GM18870 (cell line): ENCODE measurements at regions not wholly inside any gene's neighbourhood (a gene's known extent, or its start where the extent isn't known, plus 50 kb on each side); places are given as distances from the start of the nearest gene placed in this dataset.
"Not testable (repeated sequence)": the region's sequence is repeated elsewhere in the genome, so short reads cannot be mapped to it uniquely, and the experiment has no call there.

Experiments used
- ATAC-seq: cut with Tn5 transposase; IDR thresholded peaks from one replicate; pipeline ENCODE4 v1.9.1; 2021; ENCODE audit warnings: moderate library complexity; ENCODE audit not compliant: unreplicated experiment

DNA sequence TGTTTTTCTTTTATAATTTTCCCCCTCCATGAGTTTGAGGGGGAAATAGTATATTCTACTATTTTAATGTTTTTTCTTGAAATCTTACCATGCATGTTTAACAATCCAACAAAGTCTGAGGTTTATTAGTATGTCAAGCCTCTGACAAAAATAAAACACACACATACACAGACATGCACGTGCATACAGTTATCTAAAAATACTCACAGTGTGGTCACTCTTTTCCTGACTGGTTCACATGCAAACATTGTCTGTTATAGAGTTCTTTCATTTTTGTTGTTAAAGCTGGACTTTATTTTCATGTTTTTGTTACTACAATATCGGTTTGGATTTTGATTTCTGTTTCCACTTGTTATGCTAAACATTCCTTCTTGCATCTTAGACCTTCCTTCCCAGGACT lies 236.6 kb downstream of the MFSD1 start:
- no peak for ATAC-seq

GRCh38 chr3:159039286-159039685 lies 237.4 kb downstream of the MFSD1 start:
- no peak for ATAC-seq

GRCh38 chr3:159045279-159045885 lies 243.5 kb downstream of the MFSD1 start:
- no peak for ATAC-seq

GRCh38 chr3:159047361-159047760 lies 245.5 kb downstream of the MFSD1 start:
- ATAC-seq = no peak

- not testable (repeated sequence) for ATAC-seq
These were observed 250.6 kb downstream of the MFSD1 start for GRCh38 chr3:159052494-159052893.

DNA sequence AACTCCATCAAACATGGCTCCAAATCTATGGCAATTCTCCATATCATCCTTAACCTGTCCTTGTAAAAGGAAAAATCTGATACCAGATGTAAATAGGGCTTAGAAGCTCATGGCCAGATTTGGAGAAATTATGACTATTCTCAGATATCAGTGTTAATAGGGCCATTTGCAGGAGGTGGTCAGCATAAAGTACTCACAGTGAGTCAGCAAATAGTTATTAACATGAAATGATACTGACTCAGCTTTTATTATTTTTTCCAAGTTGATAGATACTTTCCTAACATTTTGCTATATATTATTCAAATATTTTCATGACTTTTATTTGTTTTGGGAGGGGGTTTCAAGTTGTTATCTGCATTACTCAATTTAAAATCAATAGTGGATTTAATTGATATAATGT lies 255.8 kb downstream of the MFSD1 start:
- ATAC-seq = no peak

- ATAC-seq = no peak
These were observed 257.0 kb downstream of the MFSD1 start for GRCh38 chr3:159058859-159059258.

- no peak for ATAC-seq
These were observed 257.5 kb downstream of the MFSD1 start for GRCh38 chr3:159059395-159059794.

DNA sequence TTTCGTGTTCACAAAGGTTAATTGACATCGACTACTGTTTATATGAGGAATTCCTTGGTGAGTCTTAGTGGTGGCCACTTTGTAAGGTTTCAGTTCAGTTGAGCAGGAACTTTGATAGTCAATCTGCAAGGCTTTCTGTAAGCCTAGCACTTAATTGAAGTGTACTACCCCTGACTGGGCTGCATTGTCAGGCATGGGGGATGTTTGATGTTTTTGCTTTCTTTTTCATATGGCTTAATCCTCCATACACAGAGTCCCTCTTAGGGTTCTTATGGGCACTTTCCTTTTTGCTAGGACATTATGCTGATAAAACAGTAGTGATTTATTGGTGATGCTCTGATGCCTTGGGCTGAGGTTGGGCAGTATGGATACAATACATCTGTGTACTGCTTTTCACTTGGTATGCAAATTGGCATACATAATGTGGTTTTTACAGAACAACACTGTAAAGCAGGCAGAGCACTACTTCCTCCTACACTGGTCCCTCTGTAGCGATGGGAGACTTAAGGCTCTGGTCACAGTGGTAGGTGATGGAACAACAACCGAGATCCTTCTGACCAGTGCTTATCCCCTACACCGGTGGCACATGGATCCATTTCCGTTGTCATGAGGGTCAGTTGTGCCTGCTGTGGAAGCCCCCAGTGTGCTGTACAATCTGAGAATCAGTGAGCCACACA lies 261.0 kb downstream of the MFSD1 start:
- no peak for ATAC-seq

DNA sequence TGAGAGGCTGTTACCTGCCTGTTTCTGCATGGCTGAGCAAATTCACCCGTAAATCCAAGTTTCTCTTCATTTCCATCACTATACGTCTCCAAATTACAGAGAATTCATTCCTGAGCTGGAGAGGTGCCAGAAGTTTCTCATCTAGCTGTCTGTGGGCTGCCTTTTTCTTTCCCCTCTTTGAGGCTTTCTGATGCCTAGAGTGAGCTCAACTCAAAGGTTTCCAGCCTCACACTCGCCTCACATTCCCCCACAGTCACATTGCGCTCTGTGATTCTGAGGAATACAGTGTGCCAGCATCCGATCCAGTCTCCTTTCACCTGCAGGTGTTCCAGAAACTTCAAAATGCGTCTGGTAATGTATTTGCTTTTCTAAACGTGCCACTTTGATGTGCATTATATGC lies 267.2 kb downstream of the MFSD1 start, which contains the start of gene IQCJ:
IQCJ (plus strand) TSS at position 229 of the 400 bp plus-strand sequence.
- ATAC-seq = no peak

DNA sequence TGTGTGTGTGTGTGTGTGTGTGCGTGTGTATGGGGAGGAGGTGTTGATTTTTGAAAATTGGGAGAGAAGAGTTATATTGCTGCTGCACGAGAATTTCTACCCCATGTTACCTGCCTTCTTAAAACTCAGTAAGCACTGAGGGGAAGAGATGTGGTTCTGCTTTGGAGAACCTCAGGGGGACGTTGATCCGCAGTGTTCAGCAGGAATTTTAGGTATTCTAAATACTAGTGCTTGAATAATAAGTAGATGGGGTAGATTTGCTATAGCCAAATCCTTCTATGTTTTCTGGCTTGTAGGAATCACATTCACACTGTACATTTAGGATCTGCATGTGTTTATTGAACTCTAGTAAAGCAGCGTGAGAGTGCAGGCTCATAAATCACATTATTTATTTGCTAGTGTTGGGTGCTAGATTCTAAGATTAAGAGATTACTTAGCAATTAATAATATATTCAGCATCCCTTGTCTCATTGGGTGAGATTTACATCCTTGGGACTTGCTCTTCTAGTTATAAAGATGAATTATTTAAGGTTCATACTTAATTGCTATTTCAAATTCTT lies 268.1 kb downstream of the MFSD1 start:
- no peak for ATAC-seq

DNA sequence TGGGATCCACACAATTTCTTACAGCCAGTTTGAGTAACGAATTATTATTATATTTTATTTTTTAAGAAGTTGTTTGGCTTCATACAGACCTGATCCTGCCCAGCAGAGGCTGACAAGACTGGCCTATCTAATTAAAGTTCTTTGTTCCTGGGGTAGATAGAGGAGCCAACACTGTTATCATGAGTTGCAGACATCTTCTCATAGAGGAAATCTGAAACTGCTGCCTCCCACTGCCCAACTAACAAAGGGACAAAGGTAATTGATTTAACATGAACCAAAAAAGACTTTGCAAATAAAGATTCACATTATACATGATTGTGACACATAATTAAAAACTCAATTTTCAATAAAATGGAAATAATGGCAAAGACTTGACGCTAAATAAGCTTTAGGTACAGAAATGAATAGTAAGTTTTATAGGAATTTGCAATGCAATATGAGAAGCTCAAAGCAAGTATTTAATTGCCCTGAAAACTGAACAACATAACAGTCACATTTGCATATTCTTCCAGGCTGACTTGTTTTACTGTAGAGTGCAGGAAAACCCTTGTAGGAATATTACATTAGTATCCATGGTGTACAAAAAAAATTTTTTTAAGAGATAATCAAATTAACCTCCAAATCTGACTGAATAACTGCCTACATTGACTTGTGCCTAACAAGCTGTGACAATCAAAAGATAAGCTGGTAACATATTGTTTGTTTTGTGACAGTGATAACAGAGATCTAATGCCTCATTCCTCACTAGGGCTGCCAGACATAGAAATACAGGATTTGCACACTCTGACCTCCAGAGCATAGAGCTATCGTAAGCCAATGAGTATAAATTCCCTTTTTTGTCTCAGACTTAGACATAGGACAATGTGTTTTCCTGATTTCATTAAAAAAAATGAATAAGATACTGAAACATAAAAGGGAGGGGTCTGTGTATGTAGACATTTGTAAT lies 273.2 kb downstream of the MFSD1 start:
- no peak for ATAC-seq

DNA sequence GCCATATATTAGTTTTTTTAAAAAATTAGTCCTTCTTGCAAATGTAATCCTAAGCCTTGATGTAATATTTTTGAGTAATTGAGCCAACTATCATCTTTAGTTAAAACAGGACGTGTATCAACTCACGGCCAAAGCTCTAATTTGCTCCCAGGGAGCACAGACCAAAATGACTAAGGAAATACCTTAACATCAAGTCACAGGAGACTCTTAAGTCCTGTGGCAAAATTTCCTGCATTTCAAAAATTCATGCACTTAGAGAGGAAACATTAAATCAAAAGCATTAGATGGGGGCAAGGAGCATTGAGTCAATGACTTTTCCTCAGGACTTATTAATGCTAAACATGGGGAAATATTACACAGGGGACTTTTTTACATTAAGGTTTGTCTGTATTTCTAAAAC lies 276.0 kb downstream of the MFSD1 start:
- ATAC-seq = no peak

DNA sequence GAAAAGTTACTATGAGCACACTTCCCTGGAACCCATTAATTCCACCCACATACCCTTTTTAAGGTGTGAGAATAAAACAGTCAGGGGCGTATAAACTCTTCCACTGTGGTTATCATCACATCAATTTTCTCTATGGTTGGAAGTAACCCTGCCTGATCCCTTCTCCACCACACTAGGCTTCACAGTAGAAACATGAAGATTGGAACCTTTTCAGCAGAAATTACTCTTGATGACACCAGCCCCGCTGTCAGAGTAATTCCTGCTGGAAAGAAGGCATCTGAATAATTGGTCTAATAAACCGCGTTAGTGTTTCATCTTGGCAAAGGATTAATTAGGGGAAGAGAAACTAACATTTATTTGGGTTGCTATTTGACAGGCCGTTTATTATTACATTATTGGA lies 278.4 kb downstream of the MFSD1 start:
- ATAC-seq = no peak

DNA sequence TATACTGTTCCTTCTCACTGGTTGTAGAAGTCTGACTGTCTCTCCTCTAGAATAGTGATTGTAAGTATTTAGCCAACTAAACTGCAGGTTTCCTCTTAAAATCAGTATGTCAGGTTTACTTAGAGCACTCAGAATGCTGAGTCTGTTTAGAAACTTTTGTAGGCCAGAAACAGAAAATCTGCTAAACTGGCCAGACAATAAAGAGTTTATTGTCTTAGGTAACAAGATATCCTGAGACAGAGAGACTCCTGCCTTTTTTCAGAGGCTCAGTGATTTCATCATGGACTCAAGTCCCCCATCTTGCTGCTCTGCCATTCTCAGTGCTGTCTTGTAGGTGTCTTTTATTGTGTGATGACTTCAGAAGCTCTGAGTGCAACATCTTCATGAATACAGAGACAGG lies 279.0 kb downstream of the MFSD1 start:
- no peak for ATAC-seq

DNA sequence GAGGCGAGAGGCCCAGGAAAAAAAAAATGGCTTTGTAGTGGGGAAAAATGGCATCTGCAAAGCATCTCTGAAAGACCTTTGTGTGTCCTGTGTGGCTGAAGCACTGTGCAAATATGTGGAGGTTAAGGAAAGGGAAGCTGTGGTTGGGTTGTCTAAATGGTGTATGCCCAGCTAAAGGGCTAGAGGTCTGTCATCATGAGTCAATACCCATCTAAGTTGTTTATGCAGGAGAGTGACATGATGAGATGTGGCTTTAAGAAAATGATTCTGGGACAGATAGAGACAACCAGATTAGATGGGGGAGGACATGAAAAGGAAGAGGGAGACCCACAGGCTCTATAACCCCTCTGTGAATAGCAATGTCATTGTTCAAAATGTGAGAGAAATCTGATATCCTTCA lies 280.7 kb downstream of the MFSD1 start:
- no peak for ATAC-seq

DNA sequence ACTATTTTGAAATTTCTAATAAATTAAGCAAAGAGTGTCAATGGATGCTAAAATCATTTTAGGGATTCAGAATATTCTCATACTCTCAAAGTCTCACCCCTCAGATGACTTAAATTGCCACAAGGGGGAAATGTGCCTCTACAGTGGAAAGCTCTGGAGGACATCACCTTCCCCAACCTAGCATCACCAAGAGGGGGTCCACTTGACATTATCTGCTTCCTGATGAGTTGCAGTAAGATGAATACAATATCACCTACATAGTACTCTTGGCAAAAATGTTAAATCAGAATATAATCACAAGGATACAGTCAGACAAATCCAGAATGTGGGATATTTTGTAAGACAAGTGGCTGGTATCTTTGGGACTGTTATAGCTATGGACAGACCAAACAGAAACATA lies 290.1 kb downstream of the MFSD1 start:
- no peak for ATAC-seq

DNA sequence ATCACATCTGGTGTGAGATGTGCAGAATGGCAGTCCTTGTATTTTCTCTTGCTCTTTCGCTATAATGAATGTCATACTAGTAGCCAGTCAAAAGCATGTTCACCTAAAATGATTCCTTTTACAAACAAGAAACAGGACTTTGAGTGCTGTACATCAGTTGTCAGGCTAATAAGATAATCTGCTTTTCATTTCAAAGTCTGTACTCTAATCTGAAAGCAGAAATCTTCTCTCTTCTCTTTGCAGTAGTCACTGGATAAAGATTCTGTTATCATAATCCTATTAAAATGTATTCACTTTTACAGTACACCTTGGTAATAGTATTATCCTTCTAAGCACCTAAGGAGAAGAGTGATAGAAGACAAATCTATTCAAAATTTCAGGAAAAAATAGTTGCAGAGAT lies 300.1 kb downstream of the MFSD1 start:
- ATAC-seq = no peak

DNA sequence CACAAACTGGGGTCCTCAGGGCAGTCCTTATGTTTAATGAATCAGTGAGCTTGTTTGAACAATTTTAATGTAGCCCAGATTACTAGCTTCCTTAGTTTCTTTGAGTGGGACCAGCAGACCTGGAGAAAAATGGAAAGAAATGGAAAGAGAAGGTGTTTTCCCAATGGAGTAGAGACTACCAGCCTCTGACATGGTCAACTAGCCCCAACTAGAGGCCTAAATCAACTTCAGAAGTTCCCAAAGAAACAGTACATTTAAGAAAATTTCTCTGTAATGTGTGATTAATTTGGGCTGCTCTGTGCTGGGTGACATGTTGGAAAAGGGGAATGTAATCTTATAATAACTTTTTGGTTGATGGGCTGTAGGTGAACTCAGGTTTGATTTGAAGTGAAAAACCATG lies 310.9 kb downstream of the MFSD1 start:
- no peak for ATAC-seq

GRCh38 chr3:159113221-159113875 lies 311.5 kb downstream of the MFSD1 start:
- ATAC-seq = no peak

GRCh38 chr3:159114582-159114981 lies 312.7 kb downstream of the MFSD1 start:
- no peak for ATAC-seq
